HG02759 (cell line): ENCODE measurements at regions not wholly inside any gene's neighbourhood (a gene's known extent, or its start where the extent isn't known, plus 50 kb on each side); places are given as distances from the start of the nearest gene placed in this dataset.

ENCODE experiments used
- ATAC-seq: cut with Tn5 transposase; IDR thresholded peaks from one replicate; pipeline ENCODE4 v1.9.1; 2021; ENCODE audit warnings: mild to moderate bottlenecking, moderate library complexity; ENCODE audit not compliant: unreplicated experiment

GRCh38 chr5:117863586-117864296 is 1124.6 kb downstream of the DTWD2 start:
- no peak for ATAC-seq

- ATAC-seq = no peak
Measured at GRCh38 chr5:117860550-117860949, 1127.8 kb downstream of the DTWD2 start.

- ATAC-seq = no peak
Measured at GRCh38 chr5:117859176-117859575, 1129.2 kb downstream of the DTWD2 start.

- ATAC-seq = no peak
Measured at GRCh38 chr5:117856713-117857112, 1131.6 kb downstream of the DTWD2 start.

- no peak for ATAC-seq
Measured at GRCh38 chr5:117837786-117838185, 1150.6 kb downstream of the DTWD2 start.

GRCh38 chr5:117833691-117834090 is 1154.7 kb downstream of the DTWD2 start:
- ATAC-seq = no peak

- no peak for ATAC-seq
Measured at GRCh38 chr5:117829646-117830045, 1158.7 kb downstream of the DTWD2 start.

GRCh38 chr5:117813850-117814249 is 1174.5 kb downstream of the DTWD2 start:
- ATAC-seq = no peak

GRCh38 chr5:117812861-117813260 is 1175.5 kb downstream of the DTWD2 start:
- no peak for ATAC-seq

- no peak for ATAC-seq
Measured at GRCh38 chr5:117809251-117809650, 1179.1 kb downstream of the DTWD2 start.

- no peak for ATAC-seq
Measured at GRCh38 chr5:117805058-117805457, 1183.3 kb downstream of the DTWD2 start.

GRCh38 chr5:117803533-117803932 is 1184.8 kb downstream of the DTWD2 start:
- ATAC-seq = no peak

GRCh38 chr5:117801583-117801982 is 1186.8 kb downstream of the DTWD2 start:
- ATAC-seq = no peak

- no peak for ATAC-seq
Measured at GRCh38 chr5:117800261-117800660, 1188.1 kb downstream of the DTWD2 start.

GRCh38 chr5:117794847-117795246 is 1193.5 kb downstream of the DTWD2 start:
- no peak for ATAC-seq

- ATAC-seq = no peak
Measured at GRCh38 chr5:117793963-117794362, 1194.4 kb downstream of the DTWD2 start.

- no peak for ATAC-seq
Measured at GRCh38 chr5:117792476-117792875, 1195.9 kb downstream of the DTWD2 start.

GRCh38 chr5:117788596-117788995 is 1199.8 kb downstream of the DTWD2 start:
- ATAC-seq = no peak

GRCh38 chr5:117779171-117779570 is 1204.5 kb upstream of the SEMA6A start:
- ATAC-seq = no peak

- ATAC-seq = no peak
Measured at GRCh38 chr5:117776977-117777376, 1202.4 kb upstream of the SEMA6A start.

- ATAC-seq = no peak
Measured at GRCh38 chr5:117769877-117770276, 1195.3 kb upstream of the SEMA6A start.

- ATAC-seq = no peak
Measured at GRCh38 chr5:117763271-117763670, 1188.6 kb upstream of the SEMA6A start.

- ATAC-seq = no peak
Measured at GRCh38 chr5:117761186-117761585, 1186.6 kb upstream of the SEMA6A start.
